Mesenchymal stem cell (in vitro differentiated cells and primary cell): ENCODE measurements at regions not wholly inside any gene's neighbourhood (a gene's known extent, or its start where the extent isn't known, plus 50 kb on each side); places are given as distances from the start of the nearest gene placed in this dataset.

Source experiments
- DNase-seq: peaks from one replicate; pipeline ENCODE4 v3.0.0-alpha.2; 2013
- H2AFZ ChIP-seq: one replicate; pipeline ENCODE4 v1.6.1; 2013; ENCODE audit warnings: low read depth, mild to moderate bottlenecking, control low read depth, inconsistent platforms, low read length, moderate library complexity
- H2AK5ac ChIP-seq: 2 replicates; pipeline ENCODE4 v1.6.1; 2013; ENCODE audit warnings: low read length, moderate library complexity, mild to moderate bottlenecking, inconsistent platforms; ENCODE audit not compliant: severe bottlenecking
- H2BK120ac ChIP-seq: one replicate; pipeline ENCODE4 v1.6.1; 2013; ENCODE audit warnings: low read depth, mild to moderate bottlenecking, inconsistent platforms, low read length, moderate library complexity
- H2BK12ac ChIP-seq, 2 experiments: one replicate each; pipeline ENCODE4 v1.6.1; 2013; ENCODE audit warnings: inconsistent platforms in 2 of 2, low read length in 2 of 2, mild to moderate bottlenecking in 2 of 2, moderate library complexity in 2 of 2, control low read depth in 1 of 2
- H2BK15ac ChIP-seq: one replicate; pipeline ENCODE4 v1.6.1; 2013; ENCODE audit warnings: mild to moderate bottlenecking, low read depth, inconsistent platforms; ENCODE audit not compliant: poor library complexity, severe bottlenecking
- H2BK5ac ChIP-seq: 2 replicates; pipeline ENCODE4 v1.6.1; 2013; ENCODE audit warnings: low read depth, mild to moderate bottlenecking, low read length, control low read depth, inconsistent platforms; ENCODE audit not compliant: poor library complexity, severe bottlenecking
- H3K14ac ChIP-seq, 2 experiments: one replicate each; pipeline ENCODE4 v1.6.1; 2013; ENCODE audit warnings: inconsistent platforms in 2 of 2, low read length in 2 of 2, control low read depth in 1 of 2, mild to moderate bottlenecking in 1 of 2, moderate library complexity in 1 of 2
- H3K18ac ChIP-seq, 2 experiments: one replicate each; pipeline ENCODE4 v1.6.1; 2013; ENCODE audit warnings: inconsistent platforms in 2 of 2, low read length in 2 of 2, control low read depth in 1 of 2, low read depth in 1 of 2, mild to moderate bottlenecking in 1 of 2
- H3K23ac ChIP-seq, 2 experiments: one replicate each; pipeline ENCODE4 v1.6.1; 2013; ENCODE audit warnings: inconsistent platforms in 2 of 2, low read length in 2 of 2, mild to moderate bottlenecking in 2 of 2, moderate library complexity in 2 of 2, control low read depth in 1 of 2
- H3K27ac ChIP-seq: 2 replicates; pipeline ENCODE4 v1.5.1; 2013; ENCODE audit warnings: mild to moderate bottlenecking, moderate library complexity, low read length, control low read depth, inconsistent platforms; ENCODE audit not compliant: poor library complexity, severe bottlenecking
- H3K27me3 ChIP-seq, 2 experiments: 2 replicates each; pipeline versions ENCODE4 v1.6.1 to v1.7.0; 2013; ENCODE audit warnings: low read length in 2 of 2, mild to moderate bottlenecking in 2 of 2, moderate library complexity in 2 of 2, control low read depth in 1 of 2, inconsistent platforms in 1 of 2; ENCODE audit not compliant: control insufficient read depth in 1 of 2, insufficient read depth in 1 of 2
- H3K36me3 ChIP-seq, 2 experiments: 2 replicates each; pipeline versions ENCODE4 v1.6.1 to v1.7.0; 2013; ENCODE audit warnings: low read length in 2 of 2, control low read depth in 1 of 2, inconsistent platforms in 1 of 2, low read depth in 1 of 2, mild to moderate bottlenecking in 1 of 2; ENCODE audit not compliant: insufficient read depth in 2 of 2, control insufficient read depth in 1 of 2
- H3K4ac ChIP-seq, 2 experiments: one replicate each; pipeline ENCODE4 v1.6.1; 2013; ENCODE audit warnings: inconsistent platforms in 2 of 2, low read length in 2 of 2, mild to moderate bottlenecking in 2 of 2, moderate library complexity in 2 of 2, control low read depth in 1 of 2, low read depth in 1 of 2
- H3K4me1 ChIP-seq: 2 replicates; pipeline ENCODE4 v1.6.1; 2013; ENCODE audit warnings: low read depth, low read length, control low read depth; ENCODE audit not compliant: control insufficient read depth, insufficient read depth
- H3K4me2 ChIP-seq: 2 replicates; pipeline ENCODE4 v1.6.1; 2013; ENCODE audit warnings: low read length, mild to moderate bottlenecking, inconsistent platforms; ENCODE audit not compliant: poor library complexity, severe bottlenecking
- H3K4me3 ChIP-seq, 2 experiments: 2 replicates each; pipeline versions ENCODE4 v1.5.1 to v1.7.0; 2013; ENCODE audit warnings: low read length in 2 of 2, mild to moderate bottlenecking in 2 of 2, control low read depth in 1 of 2, low read depth in 1 of 2; ENCODE audit not compliant: insufficient read depth in 1 of 2
- H3K79me1 ChIP-seq: replicated peaks from 2 replicates; pipeline ENCODE4 v1.6.1; 2013; ENCODE audit warnings: mild to moderate bottlenecking, control low read depth, low read length, inconsistent platforms; ENCODE audit not compliant: poor library complexity, severe bottlenecking
- H3K9ac ChIP-seq: 2 replicates; pipeline ENCODE4 v1.7.0; 2013; ENCODE audit warnings: mild to moderate bottlenecking, low read length, moderate library complexity
- H3K9me3 ChIP-seq: 2 replicates; pipeline ENCODE4 v1.7.0; 2013; ENCODE audit warnings: mild to moderate bottlenecking, low read length; ENCODE audit not compliant: control insufficient read depth
- H4K8ac ChIP-seq: one replicate; pipeline ENCODE4 v1.6.1; 2013; ENCODE audit warnings: inconsistent platforms, mild to moderate bottlenecking, low read length, moderate library complexity
- H4K91ac ChIP-seq: one replicate; pipeline ENCODE4 v1.6.1; 2013; ENCODE audit warnings: mild to moderate bottlenecking, low read length, inconsistent platforms
- WGBS: methylation state at CpG from one replicate; pipeline ENCODE4 v1.1.7; 2013; ENCODE audit warnings: mixed read lengths; 5-methylcytosine and 5-hydroxymethylcytosine counted together

- Histone ChIP-seq H4K8ac (no peak overlapping the region), H3K18ac (no peak overlapping the region), H2BK12ac (no peak overlapping the region), H2BK5ac (no peak overlapping the region), H3K4me1 (no peaks in the 10 kb centered on the region), H2AK5ac (no peak overlapping the region), H3K9ac (no peak overlapping the region), H3K27me3 (peaks cover 0 to 15% of the 10 kb centered on the region in 2 experiments), H3K4me2 (no peak overlapping the region), H2BK120ac (no peak overlapping the region), H3K27ac (no peak overlapping the region), H4K91ac (no peak overlapping the region), H2BK15ac (no peak overlapping the region), H3K4ac (no peak overlapping the region), H3K79me1 (no peaks in the 10 kb centered on the region), H3K4me3 (no peak overlapping the region), H2AFZ (no peak overlapping the region), H3K9me3 (peaks cover 13% of the 10 kb centered on the region), H3K36me3 (no peaks in the 10 kb centered on the region), H3K23ac (no peak overlapping the region), H3K14ac (no peak overlapping the region)
- no peak for DNase-seq
- WGBS, result 92% methylated on average over 7 of the region's 7 CpGs
Observed at GRCh38 chr3:38970851-38971638, 80.7 kb downstream of the SCN11A start.

GRCh38 chr3:38969317-38970235 is 82.2 kb downstream of the SCN11A start:
- no peak overlapping the region for H3K4me3 ChIP-seq
- WGBS, result 80% methylated on average over 9 of the region's 9 CpGs

GRCh38 chr3:38968891-38969290 is 82.9 kb downstream of the SCN11A start:
- H3K4me3 ChIP-seq, result no peak overlapping the region
- H3K4ac ChIP-seq, result no peak overlapping the region
- no peak overlapping the region for H2BK12ac ChIP-seq
- no peak for DNase-seq
- no peak overlapping the region for H2BK5ac ChIP-seq
- H4K8ac ChIP-seq, result no peak overlapping the region
- H4K91ac ChIP-seq, result no peak overlapping the region
- no peak overlapping the region for H3K9ac ChIP-seq
- no peak overlapping the region for H3K18ac ChIP-seq
- H3K27me3 ChIP-seq, result peaks cover 0 to 15% of the 10 kb centered on the region in 2 experiments
- H2BK15ac ChIP-seq, result no peak overlapping the region
- H2BK120ac ChIP-seq, result no peak overlapping the region
- H2AK5ac ChIP-seq, result no peak overlapping the region
- H2AFZ ChIP-seq, result no peak overlapping the region
- no peak overlapping the region for H3K27ac ChIP-seq
- whole genome bisulfite sequencing, result no CpG with 5 or more reads among the region's 2 CpGs
- H3K4me2 ChIP-seq, result no peak overlapping the region
- no peaks in the 10 kb centered on the region for H3K36me3 ChIP-seq
- H3K79me1 ChIP-seq, result no peaks in the 10 kb centered on the region
- no peak overlapping the region for H3K23ac ChIP-seq
- H3K14ac ChIP-seq, result no peak overlapping the region
- H3K4me1 ChIP-seq, result no peaks in the 10 kb centered on the region
- peaks cover 13% of the 10 kb centered on the region for H3K9me3 ChIP-seq

More at GRCh38 chr3:38969317-38970235, 82.2 kb downstream of the SCN11A start:
- Histone ChIP-seq H3K9me3 (peaks cover 13% of the 10 kb centered on the region), H3K79me1 (no peaks in the 10 kb centered on the region), H2AK5ac (no peak overlapping the region), H3K36me3 (no peaks in the 10 kb centered on the region), H2AFZ (no peak overlapping the region), H3K4ac (no peak overlapping the region), H4K91ac (no peak overlapping the region), H2BK5ac (no peak overlapping the region), H4K8ac (no peak overlapping the region), H3K4me1 (no peaks in the 10 kb centered on the region), H3K9ac (no peak overlapping the region), H2BK15ac (no peak overlapping the region), H3K4me2 (no peak overlapping the region), H3K14ac (no peak overlapping the region), H2BK12ac (no peak overlapping the region), H2BK120ac (no peak overlapping the region), H3K18ac (no peak overlapping the region), H3K27me3 (peaks cover 0 to 15% of the 10 kb centered on the region in 2 experiments), H3K27ac (no peak overlapping the region), H3K23ac (no peak overlapping the region)
- no peak for DNase-seq

GRCh38 chr3:38968403-38968802 is 83.3 kb downstream of the SCN11A start:
- DNase-seq, result no peak
- H3K14ac ChIP-seq, result no peak overlapping the region

More at GRCh38 chr3:38968403-38968802, 83.3 kb downstream of the SCN11A start:
- Histone ChIP-seq H3K9me3 (peaks cover 13% of the 10 kb centered on the region), H2AK5ac (no peak overlapping the region), H3K4me3 (no peak overlapping the region), H3K36me3 (no peaks in the 10 kb centered on the region), H4K91ac (no peak overlapping the region), H3K27ac (no peak overlapping the region), H3K4ac (no peak overlapping the region), H3K18ac (no peak overlapping the region), H2BK5ac (no peak overlapping the region), H2BK120ac (no peak overlapping the region), H3K23ac (no peak overlapping the region), H3K27me3 (peaks cover 0 to 15% of the 10 kb centered on the region in 2 experiments), H4K8ac (no peak overlapping the region), H3K79me1 (no peaks in the 10 kb centered on the region), H2BK15ac (no peak overlapping the region), H3K9ac (no peak overlapping the region), H2AFZ (no peak overlapping the region), H3K4me2 (no peak overlapping the region), H2BK12ac (no peak overlapping the region), H3K4me1 (no peaks in the 10 kb centered on the region)
- 82% methylated on average over 4 of the region's 4 CpGs for WGBS
